OCI-M1 (cell line): ENCODE measurements at regions not wholly inside any gene's neighbourhood (a gene's known extent, or its start where the extent isn't known, plus 50 kb on each side); places are given as distances from the start of the nearest gene placed in this dataset.
A peak's percentile ranks its signal among the peaks of the same experiment; 100 is the strongest.

Experiments used
- DNase-seq: peaks from one replicate; lab custom pipeline; 2025; lab: John Stamatoyannopoulos, UW

GRCh38 chr14:87170179-87170578 is 822.8 kb downstream of the GALC start:
- no peak for DNase-seq

- no peak for DNase-seq
Measured at GRCh38 chr14:87169362-87169761, 823.6 kb downstream of the GALC start.

- no peak for DNase-seq
Measured at GRCh38 chr14:87161502-87161901, 831.5 kb downstream of the GALC start.

- no peak for DNase-seq
Measured at GRCh38 chr14:87160989-87161388, 832.0 kb downstream of the GALC start.

- peak; percentile 4 for DNase-seq
Measured at GRCh38 chr14:87158283-87158682, 834.7 kb downstream of the GALC start.

GRCh38 chr14:87156878-87157277 is 836.1 kb downstream of the GALC start:
- no peak for DNase-seq

- no peak for DNase-seq
Measured at GRCh38 chr14:87155856-87156488, 837.0 kb downstream of the GALC start.

GRCh38 chr14:87153901-87154300 is 839.1 kb downstream of the GALC start:
- DNase-seq: no peak

GRCh38 chr14:87153391-87153790 is 839.6 kb downstream of the GALC start:
- DNase-seq: no peak

GRCh38 chr14:87152693-87153092 is 840.3 kb downstream of the GALC start:
- no peak for DNase-seq

GRCh38 chr14:87149583-87150354 is 843.2 kb downstream of the GALC start:
- DNase-seq: no peak

- no peak for DNase-seq
Measured at GRCh38 chr14:87148655-87149054, 844.3 kb downstream of the GALC start.

GRCh38 chr14:87142551-87143211 is 850.3 kb downstream of the GALC start:
- no peak for DNase-seq

GRCh38 chr14:87141801-87142200 is 851.2 kb downstream of the GALC start:
- peak; percentile 42 for DNase-seq

GRCh38 chr14:87139299-87139698 is 853.7 kb downstream of the GALC start:
- no peak for DNase-seq

GRCh38 chr14:87133073-87133801 is 859.7 kb downstream of the GALC start:
- peak; percentile 13 for DNase-seq

GRCh38 chr14:87131879-87132278 is 861.1 kb downstream of the GALC start:
- peak; percentile 41 for DNase-seq

GRCh38 chr14:87122166-87122565 is 870.8 kb downstream of the GALC start:
- DNase-seq: no peak

GRCh38 chr14:87121716-87122115 is 871.3 kb downstream of the GALC start:
- DNase-seq: no peak

GRCh38 chr14:87115234-87115633 is 877.7 kb downstream of the GALC start:
- DNase-seq: no peak

- DNase-seq: peak; percentile 34
Measured at GRCh38 chr14:87113286-87113685, 879.7 kb downstream of the GALC start.

- no peak for DNase-seq
Measured at GRCh38 chr14:87111741-87112140, 881.2 kb downstream of the GALC start.
